COR-L47 (cell line): ENCODE measurements at regions not wholly inside any gene's neighbourhood (a gene's known extent, or its start where the extent isn't known, plus 50 kb on each side); places are given as distances from the start of the nearest gene placed in this dataset.
"Not testable (repeated sequence)": the region's sequence is repeated elsewhere in the genome, so short reads cannot be mapped to it uniquely, and the experiment has no call there.

Experiments
- DNase-seq: peaks from one replicate; lab custom pipeline; 2025; lab: John Stamatoyannopoulos, UW

DNA sequence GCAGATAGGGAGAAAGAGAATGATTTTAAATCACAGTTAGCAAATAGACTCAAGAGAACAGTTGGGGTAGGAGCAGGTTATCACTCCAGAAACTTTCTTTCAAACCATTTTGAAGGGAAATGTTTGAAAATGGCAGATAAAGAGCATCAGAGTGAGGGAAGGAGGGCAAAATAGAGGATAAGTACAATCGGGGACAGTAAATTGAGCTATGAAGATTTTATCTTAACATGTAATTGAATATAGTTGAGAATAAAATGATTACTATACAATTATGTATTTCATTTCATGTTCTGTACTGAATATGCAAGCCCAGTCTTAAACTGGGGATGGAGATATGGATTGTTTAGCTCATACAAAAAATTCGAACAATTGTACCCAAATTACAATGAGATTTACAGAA, 54.0 kb downstream of the MAP10 start:
- DNase-seq: no peak

DNA sequence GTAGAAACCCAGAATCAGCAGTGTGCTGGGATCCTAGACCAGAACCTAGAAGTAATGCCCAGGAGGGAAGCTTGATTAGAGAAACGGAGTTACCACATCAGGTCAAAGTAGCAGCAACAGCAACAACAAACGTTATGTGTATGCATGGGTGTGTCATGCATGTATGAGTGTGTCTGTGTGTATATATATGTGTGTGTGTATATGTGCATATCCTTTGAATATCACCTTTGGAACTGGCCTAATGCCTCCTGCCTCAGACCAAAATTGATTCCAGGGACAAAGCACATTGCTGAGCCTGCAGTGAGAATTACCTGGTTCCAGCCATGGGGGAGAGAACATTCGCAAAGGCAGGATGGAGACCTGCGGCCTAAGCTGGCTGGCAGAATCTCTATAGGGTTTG, 55.9 kb downstream of the MAP10 start:
- DNase-seq: no peak

DNA sequence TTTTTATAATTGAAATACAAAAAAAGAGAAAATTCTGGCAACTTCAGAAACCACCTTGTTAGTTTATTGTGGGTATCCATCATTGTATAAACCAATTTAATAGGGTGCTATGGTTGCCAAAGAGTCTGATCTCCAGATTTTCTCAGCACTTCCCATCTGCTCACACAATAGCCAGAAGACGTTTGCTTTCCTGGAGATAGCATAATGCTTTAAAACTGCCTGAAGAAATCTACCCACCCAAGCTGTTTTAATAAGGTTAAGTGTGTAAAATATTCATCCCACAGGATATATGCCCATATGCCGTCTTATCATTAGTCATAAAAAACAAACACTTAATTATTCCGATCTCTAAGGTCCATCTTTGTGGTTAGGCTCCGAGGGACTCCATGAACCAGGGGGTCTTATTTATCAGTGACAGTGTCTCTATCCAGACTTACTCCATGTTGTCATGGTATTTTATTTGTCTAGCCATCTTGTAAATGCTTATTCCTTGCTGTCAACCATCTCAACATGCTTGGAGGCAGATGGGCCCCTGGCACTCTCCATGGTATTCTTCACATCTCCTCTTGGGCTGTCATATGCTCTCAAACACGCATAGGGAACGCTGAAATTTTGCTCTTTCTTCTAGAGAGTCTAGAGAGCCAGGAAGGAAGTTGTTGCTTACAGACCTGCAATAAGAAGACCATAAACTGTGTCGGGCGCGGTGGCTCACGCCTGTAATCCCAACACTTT, 58.5 kb downstream of the MAP10 start:
- DNase-seq: no peak

DNA sequence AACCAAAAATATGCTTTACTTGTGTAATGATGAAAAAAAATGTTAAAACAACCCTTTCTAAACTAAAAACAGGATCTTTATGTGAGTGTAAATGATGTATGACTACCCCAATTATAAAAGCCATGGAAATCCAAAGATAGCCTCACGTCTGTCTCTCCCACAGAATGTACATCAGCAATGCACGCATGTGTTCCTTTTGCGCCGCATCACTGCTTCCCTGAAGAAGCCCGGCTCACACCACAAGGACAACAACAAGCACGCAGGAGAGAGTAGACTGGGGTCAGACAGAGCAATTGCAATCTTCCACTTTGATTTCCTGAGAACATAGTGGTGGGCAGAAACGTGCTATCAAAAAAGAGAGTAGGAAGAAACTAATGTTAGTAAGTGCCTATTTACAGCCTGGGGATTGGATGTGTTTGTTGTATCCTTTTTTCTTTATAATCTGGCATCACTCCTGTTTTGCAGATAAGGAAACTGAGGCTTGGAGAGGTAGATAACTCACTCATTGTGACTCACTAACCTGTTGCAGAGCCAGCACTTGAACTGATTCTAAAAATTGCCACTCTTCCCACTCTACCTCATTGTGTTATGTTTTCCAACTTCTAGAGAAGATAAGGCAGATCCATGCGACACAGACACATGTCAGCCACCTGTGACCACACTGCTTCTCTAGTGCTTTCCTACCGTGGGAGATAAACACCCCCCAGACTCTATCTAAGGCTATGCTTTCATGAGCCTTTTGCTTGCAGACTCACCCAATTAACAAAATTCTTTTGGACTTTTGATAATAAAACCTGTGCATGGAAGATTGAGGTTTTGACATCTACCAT, 60.1 kb downstream of the MAP10 start:
- DNase-seq: no peak

DNA sequence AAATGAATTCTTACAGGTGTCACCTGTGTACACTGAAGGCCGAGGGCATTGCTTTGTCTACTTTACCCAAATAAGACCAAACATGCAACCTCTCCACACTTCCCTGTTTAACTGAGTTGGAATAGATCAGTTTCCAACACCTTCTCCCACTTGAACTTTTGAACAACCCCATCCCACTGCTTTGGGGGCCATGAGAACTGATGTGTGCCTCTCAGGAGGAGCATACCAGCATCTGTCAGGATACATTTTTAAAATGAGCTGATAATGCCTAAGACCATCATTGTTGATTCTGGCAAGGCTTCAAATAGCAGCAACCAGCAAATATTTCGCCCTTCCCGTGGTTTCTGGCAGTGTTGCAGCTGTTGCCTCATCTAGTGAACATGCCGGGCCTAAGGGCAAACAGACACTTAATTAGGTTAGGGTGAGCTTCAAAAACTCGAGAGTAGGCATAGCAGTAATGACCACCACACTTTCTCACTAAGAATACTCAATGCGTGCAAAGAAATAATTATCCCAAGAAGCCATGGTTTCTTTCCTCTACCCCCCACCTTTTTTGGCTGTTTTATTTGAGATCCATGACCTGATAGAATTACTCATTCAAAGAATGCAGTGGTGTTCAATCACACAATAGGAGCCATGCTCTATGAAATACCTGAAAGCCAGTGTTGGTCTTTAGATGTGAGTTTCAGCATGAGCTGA, 63.7 kb downstream of the MAP10 start:
- DNase-seq: peak; percentile 52

DNA sequence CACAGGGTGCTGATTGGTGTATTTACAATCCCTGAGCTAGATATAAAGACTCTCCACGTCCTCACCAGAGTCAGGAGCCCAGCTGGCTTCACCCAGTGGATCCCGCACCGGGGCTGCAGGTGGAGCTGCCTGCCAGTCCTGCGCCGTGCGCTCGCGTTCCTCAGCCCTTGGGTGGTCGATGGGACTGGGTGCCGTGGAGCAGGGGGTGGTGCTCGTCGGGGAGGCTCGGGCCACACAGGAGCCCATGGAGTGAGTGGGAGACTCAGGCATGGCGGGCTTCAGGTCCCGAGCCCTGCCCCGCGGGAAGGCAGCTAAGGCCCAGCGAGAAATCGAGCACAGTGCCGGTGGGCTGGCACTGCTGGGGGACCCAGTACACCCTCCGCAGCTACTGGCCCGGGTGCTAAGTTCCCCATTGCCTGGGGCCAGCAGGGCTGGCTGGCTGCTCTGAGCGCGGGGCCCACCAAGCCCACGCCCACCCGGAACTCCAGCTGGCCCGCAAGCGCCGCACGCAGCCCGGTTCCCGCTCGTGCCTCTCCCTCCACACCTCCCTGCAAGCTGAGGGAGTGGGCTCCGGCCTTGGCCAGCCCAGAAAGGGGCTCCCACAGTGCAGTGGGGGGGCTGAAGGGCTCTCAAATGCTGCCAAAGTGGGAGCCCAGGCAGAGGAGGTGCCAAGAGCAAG, 66.2 kb downstream of the MAP10 start:
- not testable (repeated sequence) for DNase-seq

DNA sequence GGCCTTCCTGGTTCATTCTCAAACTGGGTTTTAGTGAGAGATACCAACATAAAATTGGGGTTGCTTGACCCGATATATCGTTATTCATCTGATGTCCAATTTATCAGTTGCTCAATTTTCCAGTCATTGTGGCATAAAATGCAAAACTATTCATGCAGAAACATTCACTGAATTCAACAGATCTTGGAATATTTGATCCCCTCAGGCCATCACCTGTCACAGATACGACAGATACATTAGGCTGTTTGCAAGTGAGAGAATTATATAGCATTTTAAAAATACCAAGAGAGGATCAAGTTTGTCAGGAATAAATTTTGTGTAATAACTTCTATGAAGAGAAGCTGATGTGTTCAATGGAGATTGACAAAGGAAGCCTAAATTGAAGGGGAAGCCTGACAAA, 67.1 kb downstream of the MAP10 start:
- DNase-seq: no peak

DNA sequence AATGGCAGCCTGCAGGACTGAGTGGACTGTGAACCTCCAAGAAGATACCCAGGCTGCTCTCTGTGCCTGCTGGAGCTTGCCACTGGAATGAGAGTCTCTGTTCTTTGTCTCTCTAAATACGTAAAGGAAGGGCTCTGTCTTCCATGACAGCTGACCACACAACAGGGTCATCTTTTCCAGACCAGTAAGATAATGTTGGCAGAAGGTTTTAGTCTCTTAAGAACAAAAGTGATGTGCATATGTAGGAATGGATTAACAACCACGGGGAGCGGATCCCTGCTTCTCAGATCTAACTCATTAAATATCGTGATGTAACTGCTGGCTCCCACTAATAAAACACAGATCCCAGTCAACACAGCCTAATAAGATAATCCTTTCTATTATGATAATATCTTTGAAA, 67.5 kb downstream of the MAP10 start:
- DNase-seq: no peak

DNA sequence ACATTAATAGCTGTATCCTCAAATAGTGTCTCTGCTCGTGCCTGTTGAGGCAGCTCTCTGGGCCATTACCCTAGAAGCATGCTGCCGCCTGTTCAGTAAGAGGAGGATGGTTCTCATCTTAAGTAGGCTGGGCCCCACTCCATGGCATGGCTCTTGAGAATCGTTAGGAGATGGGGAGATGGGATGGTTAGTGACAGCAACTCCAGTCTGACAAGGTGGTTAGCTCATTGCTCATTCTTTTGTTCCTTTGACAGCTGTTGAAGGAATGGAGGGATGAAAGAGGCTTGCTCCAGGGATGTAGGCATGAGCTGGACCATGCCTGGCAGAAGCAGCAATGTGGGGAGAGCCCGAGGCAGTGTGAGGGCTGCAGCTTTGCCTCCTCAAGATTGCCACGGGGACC, 68.2 kb downstream of the MAP10 start:
- DNase-seq: no peak

DNA sequence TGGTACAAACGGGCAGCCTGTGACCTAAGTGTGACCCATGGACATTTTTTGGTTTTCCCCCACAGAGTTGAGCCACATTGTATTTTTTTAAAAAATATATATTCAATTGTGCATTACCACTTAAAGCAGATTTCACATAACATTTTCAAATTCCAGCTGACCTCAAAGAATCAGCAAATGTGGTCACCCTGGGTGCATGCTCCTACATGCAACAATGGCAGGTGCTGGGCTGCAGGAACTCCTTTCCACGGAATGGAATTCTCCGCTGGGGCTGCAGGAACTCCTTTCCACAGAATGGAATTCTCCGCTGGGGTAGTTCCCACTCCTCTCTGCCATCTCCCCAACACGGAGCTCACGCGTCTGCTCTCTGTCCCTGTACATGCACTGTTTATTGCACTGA, 68.7 kb downstream of the MAP10 start:
- DNase-seq: no peak

DNA sequence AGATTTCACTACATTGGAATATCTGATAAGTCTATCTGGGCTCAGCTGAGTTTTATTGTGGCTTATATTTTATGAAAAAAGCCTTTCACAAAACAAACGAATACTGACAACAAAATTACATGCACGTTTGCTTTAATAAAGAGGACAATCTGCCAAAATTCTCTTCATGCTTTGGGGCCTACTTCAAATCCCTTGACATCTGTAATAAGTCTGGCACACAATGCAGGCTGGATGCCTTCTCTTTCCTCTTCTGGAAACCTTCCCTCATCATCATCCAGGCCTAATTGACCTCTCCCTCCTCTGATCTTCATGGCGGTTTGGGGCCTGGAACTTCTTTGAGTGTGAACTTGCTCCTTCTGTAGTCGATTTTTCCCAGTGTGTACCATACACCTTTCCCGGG, 70.3 kb downstream of the MAP10 start:
- DNase-seq: no peak

DNA sequence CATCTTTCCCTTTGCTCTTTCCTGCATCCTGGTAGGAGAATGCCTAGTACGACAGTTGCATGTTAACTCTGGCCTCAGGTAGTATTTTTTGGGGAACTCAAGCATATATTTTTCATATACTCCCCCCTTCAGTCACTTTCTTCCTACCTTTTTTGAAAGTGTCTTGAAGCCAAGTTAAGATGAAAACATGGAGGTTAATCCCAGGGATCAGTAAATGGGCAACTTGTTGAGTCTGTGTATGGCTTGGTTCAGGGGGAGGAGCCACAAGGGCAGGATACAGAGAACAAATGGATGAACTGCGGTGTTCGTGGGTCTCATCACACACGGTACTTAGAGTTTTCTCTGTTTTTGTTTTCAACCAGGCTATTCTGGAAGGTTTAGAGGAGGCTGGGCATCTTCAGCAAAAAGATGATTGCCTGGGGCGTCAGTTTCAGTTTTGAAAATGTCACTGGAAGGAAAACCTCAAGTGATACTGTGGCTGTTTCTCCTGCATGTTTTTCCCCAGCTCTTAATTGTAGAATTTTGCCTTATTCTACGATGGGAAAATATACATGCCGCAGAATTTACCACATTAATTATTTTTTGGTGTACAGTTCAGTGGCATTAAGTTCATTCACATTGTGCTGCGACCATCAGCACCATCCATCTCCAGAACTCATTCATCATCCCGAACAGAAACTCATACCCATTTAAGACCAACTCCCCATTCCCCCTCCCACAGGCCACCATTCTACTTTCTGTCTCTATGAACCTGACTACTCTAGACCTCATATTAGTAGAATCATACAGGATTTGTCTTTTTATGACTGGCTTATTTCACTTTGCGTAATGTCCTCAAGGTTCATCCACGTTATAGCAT, 71.5 kb downstream of the MAP10 start:
- no peak for DNase-seq

DNA sequence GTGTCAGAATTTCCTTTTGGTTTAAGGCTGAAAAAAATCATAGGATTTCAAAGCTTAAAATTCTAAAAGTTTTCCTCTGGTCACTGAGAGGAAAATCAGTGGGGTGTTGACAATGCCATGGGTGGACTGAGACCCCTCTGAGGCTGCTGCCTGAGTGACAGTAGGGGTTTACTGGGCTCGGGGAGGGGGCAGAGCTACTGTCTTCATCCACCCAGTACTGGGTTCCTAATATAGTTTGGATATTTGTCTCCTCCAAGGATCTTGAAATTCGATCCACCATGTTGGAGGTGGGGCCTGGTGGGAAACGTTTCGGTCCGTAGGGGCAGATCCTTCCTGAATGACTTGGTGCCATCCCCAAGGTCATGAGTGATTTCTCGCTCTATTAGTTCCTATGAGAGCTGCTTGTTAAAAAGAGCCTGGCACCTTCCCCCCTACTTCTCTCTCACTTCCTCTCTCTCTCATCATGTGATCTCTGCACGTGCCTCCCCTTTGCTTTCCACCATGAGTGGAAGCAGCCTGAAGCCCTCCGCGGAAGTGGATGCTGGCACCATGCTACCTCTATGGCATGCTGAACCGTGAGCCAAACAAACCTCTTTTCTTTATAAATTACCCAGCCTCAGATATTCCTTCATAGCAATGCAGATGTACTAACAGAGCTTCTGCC, 72.3 kb downstream of the MAP10 start:
- DNase-seq: no peak

DNA sequence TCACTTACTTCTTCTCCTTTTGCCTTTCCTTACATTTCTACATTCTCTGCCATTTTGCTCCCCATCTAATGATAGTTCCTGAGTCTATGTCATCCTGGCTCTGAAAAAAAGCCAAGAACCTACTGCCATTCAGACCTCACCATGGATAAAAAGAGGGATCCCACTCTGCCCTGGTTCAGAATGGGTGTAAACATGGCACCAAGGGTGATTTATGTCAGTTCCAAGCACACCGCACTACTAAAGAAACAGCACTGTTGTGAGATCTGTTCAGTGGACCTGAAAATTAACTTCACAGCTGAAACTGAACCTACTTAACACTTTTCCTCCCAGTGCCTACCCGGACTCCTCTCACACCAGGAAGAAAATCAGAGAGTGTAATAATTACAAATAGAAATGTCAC, 72.3 kb upstream of the NTPCR start:
- no peak for DNase-seq

DNA sequence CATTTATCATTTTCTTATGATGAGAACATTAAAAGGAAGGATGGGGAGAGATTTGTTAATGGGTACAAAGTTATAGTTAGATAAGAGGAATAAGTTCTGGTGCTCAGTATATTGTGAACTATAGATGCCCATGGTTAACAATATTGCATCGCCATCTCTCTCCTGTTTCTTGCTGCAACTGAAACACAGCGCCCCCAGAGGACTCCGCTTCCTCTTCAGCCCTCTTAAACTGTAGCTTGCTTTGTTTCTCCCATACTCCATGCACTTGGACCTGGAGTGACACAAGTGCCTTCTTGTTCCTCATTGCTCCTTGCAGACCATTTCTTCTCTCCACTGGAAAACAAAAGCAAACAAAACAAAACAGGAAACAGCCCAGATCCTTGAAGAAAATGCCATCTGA, 70.1 kb upstream of the NTPCR start:
- peak; percentile 6 for DNase-seq

DNA sequence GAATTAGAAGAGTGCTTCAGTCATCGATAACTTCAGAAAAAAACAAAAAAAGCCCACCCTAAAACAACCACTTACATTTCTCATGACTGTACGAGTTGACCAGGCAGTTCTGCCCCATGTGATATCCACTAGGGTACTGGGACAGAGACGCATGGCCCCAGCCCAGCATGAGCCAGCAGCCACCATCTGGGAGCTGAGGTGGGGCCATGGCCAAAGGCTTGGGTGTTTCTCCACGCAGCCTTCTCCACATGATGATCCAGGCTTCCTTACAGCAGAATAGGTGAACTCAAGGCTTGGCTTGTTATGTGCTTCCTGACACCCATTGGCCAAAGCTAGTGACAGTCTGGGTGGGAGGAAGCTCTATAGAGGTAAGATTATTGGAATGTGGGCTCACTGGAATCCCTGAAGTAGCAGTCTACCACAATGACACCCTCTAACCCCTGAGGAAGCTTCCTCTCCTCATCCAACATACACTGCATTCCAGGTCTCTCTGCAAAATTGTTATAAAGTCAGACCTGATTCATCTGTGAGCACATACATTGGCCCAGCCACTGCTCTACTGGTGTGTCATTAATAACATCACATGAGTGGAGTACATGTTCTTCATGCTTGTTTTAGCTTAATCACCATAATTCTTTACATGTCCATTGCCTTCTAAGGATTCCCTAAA, 66.3 kb upstream of the NTPCR start:
- no peak for DNase-seq

DNA sequence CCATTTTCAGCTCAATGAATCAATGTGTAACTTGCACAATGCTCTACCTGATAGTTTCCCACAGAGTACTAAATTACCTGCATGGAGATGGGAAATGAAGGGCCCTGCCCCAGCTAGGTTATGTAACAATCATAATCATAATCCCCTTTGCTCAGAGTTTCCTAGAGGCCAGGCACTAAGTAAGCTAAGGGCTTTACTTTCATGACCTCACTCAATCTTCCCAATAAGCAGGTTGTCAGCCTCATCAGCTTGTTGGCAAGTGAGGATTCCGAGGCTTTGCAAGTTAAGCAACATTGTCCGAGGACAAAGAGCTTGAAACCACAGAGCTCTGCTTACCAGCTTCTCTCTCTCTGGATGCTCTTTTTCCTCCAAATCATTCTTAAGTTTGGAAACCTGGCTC, 64.1 kb upstream of the NTPCR start:
- DNase-seq: no peak

DNA sequence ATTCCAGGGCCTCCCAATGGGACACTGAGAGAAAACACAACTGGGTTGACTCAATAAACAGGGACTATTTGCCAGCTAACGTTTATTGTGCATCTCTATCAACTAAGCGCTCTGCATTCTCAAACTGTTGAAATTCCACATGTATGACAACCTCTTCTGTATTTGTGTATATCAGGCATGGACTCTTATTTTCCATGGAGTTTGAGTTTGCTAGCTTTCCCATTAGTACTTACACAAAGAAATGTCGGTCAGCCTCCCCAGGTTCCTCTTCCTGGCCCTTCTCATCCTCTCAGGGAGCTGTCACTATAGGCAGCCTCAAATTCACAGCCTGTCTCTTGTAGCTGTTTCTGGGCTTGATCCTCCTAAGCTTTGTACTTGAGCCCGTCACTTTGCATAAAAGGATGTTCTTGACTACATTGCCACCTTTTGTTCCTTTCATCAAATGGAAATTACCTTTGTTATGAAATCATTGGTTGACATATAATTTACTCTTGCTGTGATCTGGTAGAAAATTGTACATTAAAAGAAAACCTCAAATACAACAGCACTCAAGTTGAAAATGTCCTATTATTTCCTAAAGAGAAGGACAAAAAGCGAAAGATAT, 60.0 kb upstream of the NTPCR start:
- no peak for DNase-seq

DNA sequence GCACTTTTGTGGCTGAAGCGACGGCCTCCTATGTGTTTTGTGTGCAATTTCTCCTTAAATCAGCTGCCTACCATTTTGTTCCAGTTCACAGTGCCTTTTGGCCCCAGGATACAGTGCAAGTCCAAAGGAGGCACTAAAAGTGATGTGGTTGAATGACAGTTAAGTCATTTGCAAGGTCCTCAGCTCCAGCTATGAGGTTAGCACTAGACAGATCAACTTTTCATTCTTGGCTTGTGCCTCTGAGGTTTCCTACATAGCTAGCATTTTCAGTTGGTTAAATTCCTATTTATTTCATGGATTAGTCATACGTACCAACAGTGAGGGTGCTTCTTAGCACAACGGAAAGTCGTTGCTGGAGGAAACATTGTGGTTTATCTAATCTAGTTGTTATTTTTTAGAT, 59.3 kb upstream of the NTPCR start:
- DNase-seq: no peak
